ENCODE measurements at regions not wholly inside any gene's neighbourhood (a gene's known extent, or its start where the extent isn't known, plus 50 kb on each side); places are given as distances from the start of the nearest gene placed in this dataset.

DNA sequence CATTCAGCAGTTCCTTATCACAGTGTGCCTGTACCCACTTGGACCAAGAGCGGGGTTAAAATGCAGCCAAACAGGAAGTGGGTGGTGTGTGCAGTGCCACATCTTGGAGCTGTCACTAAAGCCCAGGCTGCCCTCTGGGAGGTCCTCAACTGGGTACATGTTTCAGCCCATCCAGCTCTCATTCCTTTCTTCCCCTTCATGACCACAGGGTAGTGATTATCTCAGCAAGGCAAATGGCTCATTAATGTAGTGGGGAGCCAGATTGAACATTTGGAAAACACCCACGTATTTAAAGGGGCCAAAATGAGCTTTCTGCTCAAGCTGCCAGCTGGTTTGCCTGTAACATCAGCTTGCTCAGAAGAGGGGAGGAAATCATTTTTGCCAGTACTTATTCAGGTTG is 210.8 kb upstream of the BTG1 start:
- no peak for DNase-seq
- TF ChIP-seq, protein P1, sequence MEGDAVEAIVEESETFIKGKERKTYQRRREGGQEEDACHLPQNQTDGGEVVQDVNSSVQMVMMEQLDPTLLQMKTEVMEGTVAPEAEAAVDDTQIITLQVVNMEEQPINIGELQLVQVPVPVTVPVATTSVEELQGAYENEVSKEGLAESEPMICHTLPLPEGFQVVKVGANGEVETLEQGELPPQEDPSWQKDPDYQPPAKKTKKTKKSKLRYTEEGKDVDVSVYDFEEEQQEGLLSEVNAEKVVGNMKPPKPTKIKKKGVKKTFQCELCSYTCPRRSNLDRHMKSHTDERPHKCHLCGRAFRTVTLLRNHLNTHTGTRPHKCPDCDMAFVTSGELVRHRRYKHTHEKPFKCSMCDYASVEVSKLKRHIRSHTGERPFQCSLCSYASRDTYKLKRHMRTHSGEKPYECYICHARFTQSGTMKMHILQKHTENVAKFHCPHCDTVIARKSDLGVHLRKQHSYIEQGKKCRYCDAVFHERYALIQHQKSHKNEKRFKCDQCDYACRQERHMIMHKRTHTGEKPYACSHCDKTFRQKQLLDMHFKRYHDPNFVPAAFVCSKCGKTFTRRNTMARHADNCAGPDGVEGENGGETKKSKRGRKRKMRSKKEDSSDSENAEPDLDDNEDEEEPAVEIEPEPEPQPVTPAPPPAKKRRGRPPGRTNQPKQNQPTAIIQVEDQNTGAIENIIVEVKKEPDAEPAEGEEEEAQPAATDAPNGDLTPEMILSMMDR (IDR thresholded peaks at IDR 0.05) = no peak
- no peaks in the 10 kb centered on the region for H3K4me1 Mint-ChIP-seq (ENCODE audit: low read depth)
- no peaks in the 10 kb centered on the region for H3K36me3 Mint-ChIP-seq (ENCODE audit: low read depth)
- H3K4me3 Mint-ChIP-seq = no peak overlapping the region
- H3K9me3 Mint-ChIP-seq = no peaks in the 10 kb centered on the region
- no peaks in the 10 kb centered on the region for H3K27me3 Mint-ChIP-seq (ENCODE audit: insufficient read depth)
- H3K27ac Mint-ChIP-seq = no peak overlapping the region

DNA sequence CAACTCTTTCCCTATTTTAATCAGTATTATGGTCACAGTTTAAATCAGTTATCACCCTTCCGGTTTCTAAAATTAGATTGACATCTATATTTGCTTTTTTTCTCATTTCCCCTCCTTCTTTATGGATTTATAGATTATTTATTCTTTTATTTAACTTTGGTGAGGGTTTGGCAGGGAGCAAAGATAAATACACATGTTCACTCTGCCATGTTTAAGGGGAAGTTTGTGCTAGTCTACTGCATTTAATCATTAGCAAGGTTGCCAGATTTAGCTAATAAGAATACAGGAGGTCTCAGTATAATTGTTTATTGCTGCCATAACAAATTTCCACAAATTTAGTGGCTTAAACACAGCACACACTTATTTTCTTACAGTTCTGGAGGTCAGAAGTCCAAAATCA is 204.0 kb upstream of the BTG1 start:
- DNase-seq = no peak
- H3K36me3 Mint-ChIP-seq (ENCODE audit: low read depth) = no peaks in the 10 kb centered on the region
- TF ChIP-seq, protein P1 (IDR thresholded peaks at IDR 0.05) = no peak
- no peaks in the 10 kb centered on the region for H3K4me1 Mint-ChIP-seq (ENCODE audit: low read depth)
- no peak overlapping the region for H3K27ac Mint-ChIP-seq
- H3K9me3 Mint-ChIP-seq = no peaks in the 10 kb centered on the region
- no peak overlapping the region for H3K4me3 Mint-ChIP-seq
- H3K27me3 Mint-ChIP-seq (ENCODE audit: insufficient read depth) = no peaks in the 10 kb centered on the region

DNA sequence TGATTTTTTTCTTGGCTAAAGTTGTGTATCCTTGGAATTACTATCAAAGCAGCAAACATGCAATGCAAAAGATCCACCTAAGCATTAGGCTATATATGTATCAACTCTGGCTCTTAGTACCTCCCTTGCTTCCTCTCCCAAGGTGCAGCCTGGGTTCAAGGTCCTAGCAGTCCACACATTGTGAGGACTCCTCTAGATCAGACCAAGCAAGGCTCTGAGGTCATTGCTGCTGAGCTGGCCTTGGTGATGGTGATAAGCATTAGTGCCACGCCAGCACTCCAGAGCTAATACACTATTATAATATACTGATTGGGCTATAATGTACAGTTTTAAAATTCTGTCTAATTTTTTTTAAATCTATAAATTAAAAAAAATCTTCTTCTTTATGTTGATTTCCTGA is 196.9 kb upstream of the BTG1 start:
- Mint-ChIP-seq H3K27ac (no peak overlapping the region), H3K36me3 (ENCODE audit: low read depth) (no peaks in the 10 kb centered on the region), H3K9me3 (no peaks in the 10 kb centered on the region), H3K4me1 (ENCODE audit: low read depth) (no peaks in the 10 kb centered on the region), H3K4me3 (no peak overlapping the region), H3K27me3 (ENCODE audit: insufficient read depth) (no peaks in the 10 kb centered on the region)
- TF ChIP-seq, protein P1 (IDR thresholded peaks at IDR 0.05) = no peak
- no peak for DNase-seq

DNA sequence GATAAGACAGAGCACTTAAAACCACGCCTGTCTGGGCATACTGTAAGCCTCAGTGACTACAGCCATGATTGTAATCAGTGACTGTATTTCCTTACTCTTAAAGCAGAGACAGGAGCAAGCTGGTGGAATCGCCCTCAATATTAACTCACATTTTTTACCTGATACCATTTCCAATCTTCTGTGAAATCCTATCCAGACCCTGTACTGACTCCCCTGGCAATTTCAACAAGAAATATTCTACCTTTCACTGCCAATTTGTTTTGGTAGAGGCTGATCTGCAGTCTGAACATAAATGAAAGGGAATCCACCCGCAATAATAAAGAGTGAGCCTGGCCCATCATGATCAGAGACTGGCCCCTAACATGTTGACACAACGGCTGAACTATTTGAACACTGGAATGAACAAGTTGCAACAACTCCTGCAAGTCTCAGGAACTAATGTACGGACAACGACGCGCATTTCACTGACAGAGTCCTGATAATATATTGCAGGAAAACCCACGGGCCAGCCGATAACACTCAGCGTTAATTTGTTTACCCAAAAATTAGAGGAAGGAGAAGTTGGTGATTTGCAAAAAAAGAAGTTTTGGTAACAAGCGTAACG is 195.5 kb upstream of the BTG1 start:
- H3K27me3 Mint-ChIP-seq (ENCODE audit: insufficient read depth) = no peaks in the 10 kb centered on the region
- no peak overlapping the region for H3K4me3 Mint-ChIP-seq
- no peak overlapping the region for H3K27ac Mint-ChIP-seq
- DNase-seq = no peak
- TF ChIP-seq, protein P1 (IDR thresholded peaks at IDR 0.05) = no peak
- no peaks in the 10 kb centered on the region for H3K9me3 Mint-ChIP-seq
- H3K36me3 Mint-ChIP-seq (ENCODE audit: low read depth) = no peaks in the 10 kb centered on the region
- no peaks in the 10 kb centered on the region for H3K4me1 Mint-ChIP-seq (ENCODE audit: low read depth)

DNA sequence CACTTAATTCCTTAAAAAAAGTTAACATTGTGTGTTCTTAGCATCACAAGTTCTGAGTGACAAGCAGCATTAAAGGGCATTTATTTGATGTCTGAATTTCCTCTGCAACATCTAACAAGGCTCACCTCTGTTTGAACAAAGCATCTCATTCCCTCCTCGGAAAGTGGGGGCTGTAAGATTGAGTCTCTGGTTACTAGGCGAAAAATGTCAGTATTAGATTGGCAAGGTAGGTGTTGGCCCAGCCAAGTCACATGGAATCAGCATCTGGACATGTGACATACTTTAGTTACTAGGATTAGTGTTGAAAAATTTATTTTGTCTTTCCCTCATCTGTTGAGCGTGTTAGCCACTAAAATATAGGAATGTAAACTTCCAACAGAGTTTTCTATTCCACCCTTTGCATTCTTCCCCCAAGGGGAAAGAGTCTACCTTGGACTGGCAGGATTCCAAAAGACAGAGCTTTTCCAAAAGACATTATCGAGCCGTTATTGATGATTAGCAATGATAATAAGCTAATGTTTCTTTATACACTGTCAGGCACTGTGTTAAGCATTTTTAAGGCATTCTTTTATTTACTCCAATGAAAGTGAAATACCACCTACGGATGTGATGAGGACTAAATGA is 194.9 kb upstream of the BTG1 start:
- Mint-ChIP-seq H3K36me3 (ENCODE audit: low read depth) (no peaks in the 10 kb centered on the region), H3K27me3 (ENCODE audit: insufficient read depth) (no peaks in the 10 kb centered on the region), H3K9me3 (no peaks in the 10 kb centered on the region), H3K27ac (no peak overlapping the region), H3K4me3 (no peak overlapping the region), H3K4me1 (ENCODE audit: low read depth) (no peaks in the 10 kb centered on the region)
- no peak for DNase-seq
- TF ChIP-seq, protein P1 (IDR thresholded peaks at IDR 0.05) = no peak

All from HFFc6 (cell line).